ENCODE measurements at regions not wholly inside any gene's neighbourhood (a gene's known extent, or its start where the extent isn't known, plus 50 kb on each side); places are given as distances from the start of the nearest gene placed in this dataset.

DNA sequence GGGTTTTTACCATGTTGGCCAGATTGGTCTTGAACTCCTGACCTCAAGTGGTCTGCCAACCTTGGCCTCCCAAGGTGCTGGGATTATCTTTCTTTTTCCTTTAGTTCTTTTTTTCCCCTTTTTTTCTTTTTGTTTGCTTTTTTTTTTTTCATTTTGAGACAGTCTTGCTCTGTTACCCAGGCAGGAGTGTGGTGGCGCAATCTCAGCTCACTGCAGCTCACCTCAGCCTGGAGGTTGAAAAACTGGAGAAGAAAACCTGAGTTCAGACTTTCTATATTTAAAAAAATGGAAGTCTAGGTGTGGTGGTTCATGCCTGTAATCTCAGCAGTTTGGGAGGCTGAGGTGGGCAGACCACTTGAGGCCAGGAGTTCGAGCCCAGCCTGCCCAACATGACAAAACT lies 181.1 kb upstream of the HS3ST1 start:
- no peak for DNase-seq

DNA sequence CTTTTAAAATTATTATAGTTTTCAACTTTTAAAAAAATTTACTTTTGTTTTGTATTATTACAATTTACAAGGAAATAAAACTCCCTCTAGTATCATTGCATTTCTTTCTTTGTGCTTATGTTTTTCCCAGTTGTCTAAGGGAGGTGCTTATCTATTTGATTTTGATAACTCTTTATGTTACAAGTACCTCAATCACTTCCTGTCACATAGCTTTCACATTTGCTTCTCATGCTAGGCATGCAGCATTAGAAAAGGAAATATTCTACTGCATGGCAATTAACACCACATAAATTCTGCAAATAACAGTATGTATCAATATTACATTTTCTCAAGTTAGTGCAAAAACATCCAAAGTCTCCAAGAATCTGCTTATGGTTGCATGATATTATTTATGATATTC lies 180.3 kb upstream of the HS3ST1 start:
- no peak for DNase-seq

DNA sequence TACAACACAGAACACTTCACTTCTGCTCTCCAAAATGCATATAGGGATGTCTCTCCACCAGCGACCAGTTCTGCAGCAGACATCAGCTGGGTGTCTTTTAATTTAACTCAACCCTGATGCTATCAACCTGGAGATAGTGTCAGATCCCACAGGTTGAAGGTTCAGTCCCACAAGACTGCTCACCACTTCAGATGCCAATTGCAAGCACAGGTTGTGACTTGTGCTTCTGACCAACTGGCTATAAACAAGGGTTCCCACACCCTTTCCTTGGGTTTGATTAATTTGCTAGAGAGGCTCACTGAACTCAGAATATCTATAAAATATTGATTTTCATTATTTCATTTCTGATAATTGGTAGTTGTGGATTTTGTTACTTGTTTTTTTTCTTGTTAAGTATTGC lies 177.4 kb upstream of the HS3ST1 start:
- no peak for DNase-seq

DNA sequence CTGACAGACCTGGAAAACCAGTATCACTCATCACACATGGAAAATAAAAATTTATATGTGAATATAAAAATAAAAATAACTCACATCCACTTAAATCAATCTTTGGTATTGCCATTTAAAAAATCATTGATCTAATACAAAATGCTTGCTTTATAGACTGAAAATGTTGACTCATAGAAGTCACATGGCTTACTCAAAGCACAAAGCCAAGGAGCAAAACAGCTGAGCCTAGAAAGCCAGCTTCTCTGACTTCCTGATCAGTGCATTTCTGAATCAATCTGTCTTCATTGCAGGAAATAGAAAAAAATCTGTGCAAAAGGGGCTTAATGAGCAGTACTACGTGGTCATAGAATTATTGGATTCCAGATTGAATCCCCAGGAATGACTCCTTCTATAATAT lies 176.9 kb upstream of the HS3ST1 start:
- no peak for DNase-seq

DNA sequence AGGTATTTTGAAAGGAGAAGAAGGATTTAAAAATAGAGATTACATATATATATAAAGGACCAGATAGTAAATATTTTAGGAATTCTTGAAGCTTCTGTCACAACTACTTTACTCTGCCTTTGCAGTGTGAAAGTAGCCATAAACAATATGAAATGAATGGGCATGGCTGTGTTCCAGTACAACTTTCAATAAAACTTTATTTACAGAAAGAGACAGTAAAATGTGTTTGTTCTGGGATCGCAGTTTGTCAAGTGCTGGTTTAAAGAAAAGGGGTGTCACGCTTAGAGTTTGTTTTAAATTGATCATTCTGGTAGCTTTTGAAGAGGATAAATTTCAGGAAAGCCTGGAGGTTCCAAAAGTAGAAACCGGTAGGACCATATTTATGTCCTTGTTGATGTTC lies 176.1 kb upstream of the HS3ST1 start:
- no peak for DNase-seq

DNA sequence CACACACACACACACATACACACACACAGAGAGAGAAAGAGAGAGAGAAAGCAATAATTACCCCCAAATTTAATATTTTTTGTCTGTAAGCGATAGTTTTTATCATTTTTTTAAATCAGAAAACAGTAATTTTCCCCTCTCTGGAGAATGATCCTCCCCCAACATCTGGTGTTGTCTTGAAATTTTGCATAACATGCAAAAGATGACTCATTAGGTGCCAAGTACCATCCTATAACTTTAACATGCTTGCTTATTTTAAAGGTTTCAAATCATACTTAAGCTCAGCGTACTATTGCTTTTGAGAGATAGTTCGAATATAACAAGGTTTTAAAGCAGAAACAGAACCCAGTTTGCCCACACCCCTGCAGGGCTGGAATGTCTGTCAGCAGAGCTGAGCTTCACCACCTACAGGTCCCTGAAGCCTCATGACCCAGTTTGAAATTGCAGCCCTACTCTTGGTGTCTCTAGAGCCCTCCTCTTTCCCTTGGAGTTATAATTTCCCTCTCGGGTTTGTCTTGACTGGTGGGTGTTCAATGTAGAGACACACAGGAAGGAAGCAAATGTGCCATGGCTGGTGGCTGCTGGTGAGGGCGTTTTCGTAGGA lies 175.0 kb upstream of the HS3ST1 start:
- DNase-seq: no peak

DNA sequence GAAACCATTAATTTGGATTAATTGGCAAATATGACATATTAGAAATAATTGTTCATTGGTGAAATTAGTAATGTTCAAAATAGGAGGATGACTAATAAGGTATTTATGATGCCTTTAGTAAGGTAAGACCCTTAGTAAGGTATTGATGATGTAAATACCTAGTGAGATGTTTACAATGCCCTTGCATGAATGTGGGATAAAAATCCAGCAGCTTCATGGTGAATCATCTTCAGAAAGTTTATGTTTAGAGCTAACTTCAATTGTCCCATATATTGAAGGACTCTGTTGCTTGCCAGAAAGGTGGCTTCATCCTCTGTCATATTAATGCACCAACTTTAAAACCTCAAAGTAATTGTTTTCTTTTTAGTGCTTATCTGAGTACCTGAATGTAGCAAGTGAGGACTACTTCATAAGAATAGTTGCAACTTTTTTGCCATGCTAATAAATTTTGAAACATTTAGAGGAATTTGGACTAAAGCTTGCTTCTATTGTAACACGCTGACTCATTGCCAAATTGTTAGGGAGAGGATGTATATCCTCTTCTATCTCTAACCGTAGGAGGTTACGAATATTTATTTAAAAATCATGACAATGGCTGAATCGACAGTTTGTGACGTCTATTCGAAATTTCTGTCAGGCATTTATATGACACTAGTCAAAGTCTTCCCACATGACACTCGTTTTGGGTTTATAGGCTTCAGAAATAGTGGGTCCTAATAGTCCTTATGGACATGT lies 174.1 kb upstream of the HS3ST1 start:
- no peak for DNase-seq

DNA sequence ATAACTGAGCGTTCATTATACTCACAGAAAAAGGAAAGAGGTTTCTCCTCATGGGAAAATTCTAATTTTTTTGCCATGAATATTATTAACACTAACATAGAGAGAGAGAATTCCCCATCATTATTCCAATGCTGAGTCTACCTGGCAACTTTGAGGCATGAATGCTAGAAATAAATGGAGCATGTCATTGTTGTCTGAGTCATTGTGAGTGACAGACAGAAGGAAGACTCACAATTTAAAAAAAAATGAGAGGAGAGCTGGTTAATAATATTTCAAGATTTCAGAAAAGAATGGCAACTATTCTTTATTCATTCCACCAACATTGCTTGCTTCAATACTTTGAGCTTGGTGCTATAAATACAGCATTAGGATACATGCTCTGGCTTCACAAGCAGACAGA lies 170.4 kb upstream of the HS3ST1 start:
- DNase-seq: no peak

DNA sequence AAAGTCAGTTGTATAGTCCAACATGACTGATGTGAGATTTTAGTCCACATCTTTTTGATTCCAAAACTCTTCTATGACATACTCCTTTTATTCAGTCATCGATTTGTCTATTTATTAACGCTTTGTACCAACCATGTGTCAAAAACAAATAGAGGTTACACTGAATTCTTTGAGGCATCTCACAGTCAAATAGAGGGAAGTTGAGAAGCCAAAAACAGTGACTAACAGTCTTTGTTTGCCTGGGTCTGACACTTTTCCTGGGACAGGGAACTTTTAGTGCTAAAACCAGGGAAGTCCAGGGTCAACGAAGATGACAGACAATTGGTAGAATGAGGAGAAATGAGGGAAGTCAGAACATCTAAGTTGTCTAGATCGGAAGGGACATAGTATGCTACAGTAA lies 169.9 kb upstream of the HS3ST1 start:
- DNase-seq: no peak

DNA sequence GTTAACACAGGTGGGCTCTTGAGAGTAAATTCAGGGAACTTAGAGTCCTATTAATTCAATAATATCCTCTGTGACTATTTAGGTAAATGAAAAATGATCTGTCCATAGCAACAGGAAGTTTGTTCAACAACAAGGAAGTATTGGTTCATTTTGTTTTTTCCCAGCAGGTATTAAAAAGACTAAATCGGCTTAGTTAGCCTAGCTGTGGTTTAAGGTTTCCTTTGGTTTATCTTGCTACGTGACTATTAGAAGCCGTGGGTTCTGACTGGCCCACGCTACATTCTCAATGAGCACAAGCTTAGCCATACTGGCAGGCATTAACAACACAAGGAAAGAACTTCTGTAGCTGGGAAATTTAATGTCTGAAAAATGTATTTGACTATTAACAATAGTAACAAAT lies 168.8 kb upstream of the HS3ST1 start:
- DNase-seq: no peak

DNA sequence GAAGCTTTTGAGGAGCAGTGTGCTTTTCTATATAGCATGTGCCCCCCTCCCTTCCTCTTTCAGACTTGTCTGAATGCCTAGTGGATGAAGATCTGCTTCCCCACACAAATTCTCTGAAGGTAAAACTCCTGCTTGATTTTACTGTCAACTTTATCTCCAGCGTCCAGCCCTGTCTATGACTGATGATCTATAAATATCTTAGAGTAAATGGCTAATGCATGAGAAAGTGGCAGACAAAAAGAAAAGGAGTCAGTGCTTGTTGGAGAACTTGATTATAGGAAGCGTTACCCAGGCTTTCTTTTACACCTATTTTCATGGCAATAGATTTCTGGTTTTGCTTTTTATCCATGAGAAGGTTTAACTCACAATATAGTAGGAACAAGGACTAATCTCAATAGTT lies 168.3 kb upstream of the HS3ST1 start:
- no peak for DNase-seq

DNA sequence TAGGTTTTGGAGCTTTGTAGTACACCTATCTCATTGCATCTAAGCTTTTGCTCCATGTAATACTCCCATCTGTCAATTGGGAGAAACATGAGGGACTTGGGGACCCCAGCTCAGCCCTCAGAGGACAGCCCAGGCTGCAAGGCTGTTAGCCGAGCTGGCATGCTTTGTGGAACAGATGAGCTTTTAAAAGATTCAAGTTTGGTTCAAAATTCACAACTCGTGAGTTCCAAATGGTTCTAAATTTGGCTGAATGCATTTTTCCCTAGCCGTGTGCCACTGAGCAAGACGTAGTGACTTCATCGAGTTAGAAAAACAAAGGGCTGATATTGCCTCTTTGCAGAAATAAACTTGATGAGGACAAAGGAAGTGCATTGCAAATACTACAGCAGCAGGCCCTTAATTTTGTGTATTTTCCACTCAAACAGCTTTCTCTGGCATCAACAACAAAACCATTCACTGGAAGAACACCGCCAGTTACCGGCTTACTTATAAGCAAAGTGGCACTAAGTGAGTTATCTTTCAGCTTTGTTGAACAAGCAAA lies 165.0 kb upstream of the HS3ST1 start:
- no peak for DNase-seq

DNA sequence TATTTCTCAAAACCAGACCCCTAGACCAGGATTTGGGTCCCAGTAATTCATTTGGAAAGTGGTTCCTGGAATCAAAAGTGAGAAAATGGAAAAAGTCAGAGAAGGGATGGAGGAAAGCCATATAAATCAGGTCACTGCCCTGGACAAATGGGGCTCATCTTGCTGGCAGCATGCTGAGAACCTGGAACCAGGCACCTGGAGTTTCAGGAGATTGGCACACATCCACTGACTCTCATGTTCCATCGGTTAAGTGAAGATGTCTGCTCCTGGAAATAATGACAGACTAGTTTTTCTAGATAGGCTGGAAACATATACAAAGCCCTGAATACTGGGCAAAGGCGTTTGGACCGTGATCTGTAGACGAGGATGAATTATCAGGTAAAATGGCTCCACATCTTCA lies 163.6 kb upstream of the HS3ST1 start:
- no peak for DNase-seq

DNA sequence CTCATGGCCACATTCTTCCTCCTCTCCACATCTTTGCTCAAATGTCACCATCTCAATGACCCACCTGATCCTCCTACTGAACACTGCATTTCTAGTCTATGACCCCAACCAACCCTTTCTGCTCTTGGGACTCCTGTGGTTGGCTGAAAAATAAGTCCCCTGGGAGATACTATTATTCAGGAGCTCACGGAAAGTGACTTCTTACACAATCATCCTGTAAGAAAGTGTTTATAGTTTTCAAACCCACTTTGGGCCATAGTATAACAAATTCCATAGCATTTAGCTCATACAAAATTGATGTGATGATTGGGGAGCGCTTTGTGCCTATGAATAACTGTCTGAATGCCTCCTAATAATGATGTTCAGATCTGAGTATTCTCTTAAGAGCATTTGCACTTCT lies 161.4 kb upstream of the HS3ST1 start:
- DNase-seq: no peak

DNA sequence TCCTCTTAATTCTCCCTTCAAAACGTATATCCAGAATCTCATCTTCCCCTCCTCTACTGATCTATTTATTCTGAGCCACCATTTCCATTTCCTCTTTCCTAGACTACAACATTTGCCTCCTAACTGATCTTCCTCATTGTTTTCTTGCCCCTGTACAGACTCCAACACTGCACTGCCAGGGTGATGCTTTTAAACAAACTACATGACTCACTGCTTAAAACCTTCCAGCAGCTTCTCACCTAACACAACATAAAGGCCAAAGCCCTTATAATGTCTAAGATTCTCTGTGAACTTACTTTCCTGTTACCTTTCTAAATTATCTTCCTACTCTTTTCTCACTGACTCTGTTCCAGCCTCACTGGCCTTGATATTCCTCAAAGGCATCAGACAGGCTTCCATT lies 161.0 kb upstream of the HS3ST1 start:
- no peak for DNase-seq

DNA sequence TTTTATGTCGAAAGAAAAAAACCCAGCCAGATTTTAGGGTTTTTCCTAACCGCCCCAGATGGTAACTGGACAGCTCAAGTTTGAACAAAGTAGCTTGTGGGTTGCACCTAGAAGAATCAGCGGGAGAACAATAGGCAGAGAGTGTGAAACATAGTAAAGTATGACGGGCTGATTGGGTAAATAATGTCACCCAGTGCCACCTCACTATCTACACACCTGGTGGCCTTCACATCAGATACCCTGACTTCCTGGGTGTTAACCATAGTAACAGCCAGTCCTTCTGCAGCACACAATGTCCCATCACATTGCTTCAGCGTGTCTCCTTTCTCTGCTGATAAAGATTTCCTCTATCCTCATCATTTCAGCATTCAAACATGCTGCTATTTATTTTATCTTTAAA lies 159.1 kb upstream of the HS3ST1 start:
- DNase-seq: no peak

DNA sequence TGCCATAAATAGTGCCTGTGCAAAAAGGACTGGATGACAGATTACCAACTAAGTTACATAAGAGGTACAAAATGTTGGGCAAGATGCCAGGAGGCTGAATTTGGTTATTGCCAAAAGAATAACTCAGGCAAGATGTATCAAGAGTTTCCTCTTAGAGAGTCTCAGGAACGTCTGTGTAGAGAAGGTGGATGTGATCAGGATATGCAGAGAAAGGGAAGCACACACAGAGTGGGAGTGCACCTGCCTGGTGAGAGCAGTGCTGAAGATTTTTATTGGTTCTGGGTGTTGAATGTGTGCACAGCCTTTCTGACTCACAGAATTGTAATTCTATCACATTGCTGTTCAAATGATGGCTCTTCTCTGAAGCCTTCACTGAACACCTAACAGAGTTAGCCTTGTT lies 156.8 kb upstream of the HS3ST1 start:
- DNase-seq: no peak

DNA sequence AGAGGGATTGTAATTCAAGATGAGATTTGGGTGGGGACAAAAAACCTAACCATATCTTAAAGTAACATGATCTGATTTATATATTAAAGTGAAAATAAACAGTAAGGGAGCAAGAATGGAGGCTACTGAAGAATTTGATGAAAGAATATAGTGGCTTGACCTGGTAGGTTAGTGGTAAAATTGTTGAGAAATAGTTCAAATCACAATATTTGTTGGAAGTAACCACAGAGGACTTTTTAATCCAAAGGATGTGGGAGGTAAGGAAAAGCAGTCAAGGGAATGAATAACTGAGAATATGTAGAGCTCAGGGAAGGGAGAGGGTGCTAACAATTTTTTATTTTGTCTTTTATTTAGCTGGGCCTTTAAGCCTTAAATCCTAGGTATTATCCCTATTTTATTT lies 139.8 kb upstream of the HS3ST1 start:
- no peak for DNase-seq

DNA sequence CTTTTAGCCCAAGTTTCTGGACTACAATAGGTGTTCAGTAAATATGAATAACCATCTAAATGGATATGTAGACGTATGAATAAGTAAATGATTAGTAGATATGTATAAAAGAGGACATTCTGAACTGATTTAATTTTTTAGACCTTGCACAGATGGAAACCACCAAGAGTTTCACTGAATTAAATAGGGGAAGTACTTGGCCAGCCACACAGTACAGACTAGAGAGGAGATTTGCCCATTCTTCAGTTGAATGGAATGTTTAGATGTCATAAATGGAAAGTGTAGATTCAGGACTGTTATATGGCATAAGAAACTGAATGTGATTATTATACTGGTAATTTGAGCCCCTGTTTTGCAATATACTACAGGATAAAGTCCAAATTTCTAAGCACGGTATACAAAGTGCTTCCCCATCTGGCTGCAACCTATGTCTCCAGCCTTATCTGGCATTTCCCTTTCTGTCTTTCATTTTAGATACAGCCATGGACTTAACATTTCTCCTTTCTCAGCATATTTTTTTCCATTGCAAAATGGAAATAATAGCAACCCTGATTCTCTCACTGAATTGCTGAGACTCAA lies 137.8 kb upstream of the HS3ST1 start:
- no peak for DNase-seq

DNA sequence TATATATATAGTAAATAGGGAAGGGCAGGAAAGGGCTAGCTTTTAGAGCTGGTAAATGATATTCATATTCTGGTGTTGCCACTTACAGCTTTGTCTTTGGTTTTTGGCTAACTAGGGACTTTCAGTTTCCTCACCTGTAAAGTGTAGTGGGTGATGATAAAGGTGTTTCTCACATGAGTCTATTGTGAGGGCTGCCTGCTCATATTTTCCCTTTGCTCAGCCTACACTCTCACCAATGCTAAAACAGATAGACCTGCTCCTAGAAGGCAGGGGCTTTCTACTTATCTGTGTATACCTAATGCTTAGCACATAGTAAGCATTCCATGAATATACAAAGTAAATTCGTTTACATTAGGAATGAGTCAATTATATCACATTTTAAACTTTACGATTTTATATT lies 137.2 kb upstream of the HS3ST1 start:
- DNase-seq: no peak

DNA sequence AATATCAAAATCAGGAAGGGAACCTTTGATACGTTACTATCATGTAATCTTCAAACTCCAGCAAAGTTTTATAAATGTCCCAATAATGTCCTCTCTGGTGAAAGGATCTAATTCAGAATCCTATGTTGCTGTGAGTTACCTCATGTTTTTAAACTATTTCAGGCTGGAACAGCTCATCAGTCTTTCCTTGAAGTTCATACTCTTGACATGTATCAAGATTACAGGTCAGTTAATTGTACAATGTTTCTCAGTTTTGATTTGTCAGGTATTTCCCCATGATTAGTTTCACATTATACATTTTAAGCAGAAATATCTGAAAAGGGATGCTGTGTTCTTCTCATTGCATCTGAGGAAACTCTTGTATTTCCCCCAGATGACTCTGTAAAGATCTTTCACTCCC lies 136.5 kb upstream of the HS3ST1 start:
- no peak for DNase-seq

DNA sequence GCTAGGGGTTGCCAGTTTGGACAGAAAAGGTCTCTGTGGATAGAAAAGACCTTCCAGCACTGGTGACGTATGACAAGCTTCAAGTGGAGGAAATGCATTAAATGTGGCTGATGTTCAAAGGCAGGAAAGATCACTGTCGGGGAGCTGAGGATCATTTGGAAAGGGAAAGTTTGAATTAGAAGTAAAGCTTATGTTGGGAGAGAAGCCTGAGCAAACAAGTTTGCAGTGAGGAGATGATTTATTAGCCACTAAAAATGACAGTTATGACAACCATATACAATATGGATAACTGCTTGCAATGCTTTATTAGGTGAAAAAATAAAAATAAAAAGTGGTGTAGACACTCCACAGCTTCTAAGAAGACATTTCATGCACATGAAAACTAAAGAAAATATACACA lies 135.3 kb upstream of the HS3ST1 start:
- no peak for DNase-seq

DNA sequence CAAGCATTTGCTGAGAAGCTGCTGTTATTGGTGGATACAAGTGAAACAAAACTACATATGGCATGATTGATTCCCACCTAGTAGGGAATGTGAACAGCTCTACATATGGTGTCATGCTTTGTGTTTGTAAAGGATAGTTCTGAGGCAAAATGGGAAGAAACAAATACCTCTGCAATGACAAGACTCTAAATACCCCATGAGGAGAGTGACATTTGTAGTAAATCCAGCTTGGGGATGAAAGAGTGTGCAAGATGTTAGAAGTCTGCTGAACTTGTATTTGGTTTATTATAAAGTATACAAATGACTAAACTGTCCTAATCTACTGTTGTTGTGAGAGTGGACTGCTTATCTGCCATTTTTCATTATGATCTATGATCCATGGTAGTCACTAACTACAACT lies 120.8 kb upstream of the HS3ST1 start:
- DNase-seq: no peak

DNA sequence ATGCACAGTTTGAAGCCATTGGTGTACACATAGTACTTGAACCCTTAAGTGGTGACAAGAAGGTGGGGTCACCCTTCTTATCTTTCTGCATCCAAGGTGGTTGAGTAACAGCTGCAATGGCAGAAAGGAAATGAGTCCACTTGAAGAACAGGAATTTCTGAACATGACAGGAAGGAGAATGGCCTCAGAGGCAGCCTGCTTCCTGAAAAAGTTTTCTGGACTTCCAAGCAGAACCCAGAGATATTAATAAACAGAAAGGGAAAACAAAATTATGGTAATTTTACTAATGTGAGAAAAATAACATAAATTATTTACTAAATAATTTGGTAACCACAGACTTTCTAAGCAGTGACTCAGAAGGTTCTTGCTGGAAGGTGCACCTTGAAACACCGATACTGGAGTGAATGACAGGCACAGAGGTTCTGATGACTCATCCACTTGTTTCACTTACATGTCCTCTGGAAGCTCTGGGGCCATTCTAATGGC lies 119.9 kb upstream of the HS3ST1 start:
- DNase-seq: no peak

Measured in activated T-cell treated with anti-CD3 and anti-CD28 coated beads, Interleukin-2, amount 50 U/mL, for 48 hours (primary cell).